ENCODE measurements at regions not wholly inside any gene's neighbourhood (a gene's known extent, or its start where the extent isn't known, plus 50 kb on each side); places are given as distances from the start of the nearest gene placed in this dataset.

- no peak for DNase-seq (ENCODE audit: low read depth)
Measured at GRCh38 chr21:25024639-25025038, 582.6 kb downstream of the MRPL39 start.

GRCh38 chr21:25005388-25005787, 601.9 kb downstream of the MRPL39 start:
- DNase-seq (ENCODE audit: low read depth) = no peak

DNA sequence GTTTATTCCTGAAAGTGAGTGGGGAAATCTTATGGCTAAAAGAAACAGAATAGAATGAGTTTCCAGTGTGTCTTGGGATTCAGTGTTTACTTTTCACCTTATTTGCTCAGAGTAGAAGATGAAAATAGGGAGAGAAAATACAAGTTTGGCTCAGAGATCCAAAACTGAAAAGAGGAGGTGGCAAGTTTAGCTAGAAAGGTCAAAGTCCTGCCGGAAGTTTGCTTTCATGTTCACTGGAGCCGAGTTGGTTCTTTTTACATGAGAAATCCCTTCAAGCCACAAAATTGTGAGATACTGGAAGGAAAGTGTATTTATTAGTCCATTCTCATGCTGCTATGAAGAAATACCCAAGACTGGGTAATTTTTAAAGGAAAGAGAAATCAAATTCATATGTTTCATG, 604.6 kb downstream of the MRPL39 start:
- no peak for DNase-seq (ENCODE audit: low read depth)

GRCh38 chr21:24995216-24995615, 612.1 kb downstream of the MRPL39 start:
- no peak for DNase-seq (ENCODE audit: low read depth)

- DNase-seq (ENCODE audit: low read depth) = no peak
Measured at GRCh38 chr21:24994717-24995116, 612.6 kb downstream of the MRPL39 start.

- no peak for DNase-seq (ENCODE audit: low read depth)
Measured at GRCh38 chr21:24989516-24989915, 617.8 kb downstream of the MRPL39 start.

- DNase-seq (ENCODE audit: low read depth) = no peak
Measured at GRCh38 chr21:24988941-24989340, 618.3 kb downstream of the MRPL39 start.

- no peak for DNase-seq (ENCODE audit: low read depth)
Measured at GRCh38 chr21:24976238-24976637, 631.0 kb downstream of the MRPL39 start.

DNA sequence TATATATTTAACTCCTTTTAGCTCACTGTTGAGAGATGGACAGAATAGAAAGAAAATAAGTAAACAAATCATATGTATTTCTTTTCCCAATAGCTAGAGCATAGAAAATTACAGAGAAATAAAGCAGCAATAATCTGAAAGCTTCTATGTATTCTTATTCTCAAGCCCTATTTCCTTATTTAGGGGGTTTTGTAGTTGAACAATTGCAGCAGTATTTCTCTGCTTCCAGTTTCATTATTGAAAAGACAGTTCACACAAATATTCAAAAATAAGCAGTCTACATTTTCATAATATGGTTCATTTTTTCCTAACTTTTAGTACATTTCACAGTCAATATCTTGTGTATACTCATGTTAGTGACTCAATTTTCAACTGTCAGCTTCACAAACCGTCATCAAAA, 638.2 kb downstream of the MRPL39 start:
- DNase-seq (ENCODE audit: low read depth) = no peak

DNA sequence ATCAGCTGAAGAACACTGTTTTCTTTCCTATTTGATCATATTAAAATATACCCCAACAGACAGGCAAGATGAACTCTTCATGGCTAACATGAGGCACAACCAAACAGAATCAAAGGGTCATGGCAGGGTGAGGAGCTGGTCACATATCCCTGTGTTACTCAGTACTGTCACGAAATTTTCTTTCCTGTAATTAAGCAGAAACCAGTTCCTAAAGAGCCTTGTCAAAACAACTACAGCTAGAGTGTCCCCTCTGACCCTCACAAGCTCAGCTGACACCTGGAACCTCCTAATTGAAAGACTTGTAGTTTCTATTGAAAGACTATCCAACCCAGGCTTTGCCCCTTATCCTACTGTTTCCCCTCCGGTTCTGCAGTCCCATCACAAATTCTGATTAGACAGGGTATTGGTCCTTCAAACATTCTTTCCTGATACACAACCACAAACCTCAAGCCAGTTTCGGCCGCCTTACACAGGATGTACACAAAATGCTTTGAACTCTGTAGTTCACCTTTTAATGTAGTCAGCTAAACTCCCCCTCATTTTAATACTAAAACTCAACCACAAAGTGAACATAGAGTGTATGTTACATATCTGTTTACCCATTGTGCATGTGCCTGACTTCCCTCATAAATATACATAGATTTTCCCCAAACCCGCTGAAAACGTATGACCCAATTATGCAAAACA, 651.9 kb downstream of the MRPL39 start:
- DNase-seq (ENCODE audit: low read depth) = no peak

- no peak for DNase-seq (ENCODE audit: low read depth)
Measured at GRCh38 chr21:24948186-24948585, 659.1 kb downstream of the MRPL39 start.

DNA sequence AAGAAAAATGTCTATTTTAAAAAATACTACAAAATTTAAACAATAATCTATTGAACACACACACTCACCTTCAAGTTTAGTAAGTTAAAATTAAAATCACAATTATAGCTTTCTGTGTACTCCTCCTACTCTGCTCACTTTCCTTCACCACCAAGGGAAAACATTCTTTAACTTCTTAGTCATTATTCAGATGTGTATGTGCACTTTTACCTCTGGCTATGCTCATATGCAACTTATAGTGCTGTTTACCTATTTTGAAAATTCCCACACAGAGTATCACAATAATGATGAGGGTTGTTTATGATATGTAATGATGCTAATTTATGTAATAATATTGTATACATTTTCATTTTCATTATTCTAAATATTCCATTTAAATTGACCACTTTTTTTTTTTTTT, 661.4 kb downstream of the MRPL39 start:
- DNase-seq (ENCODE audit: low read depth) = no peak

- no peak for DNase-seq (ENCODE audit: low read depth)
Measured at GRCh38 chr21:24941316-24942185, 665.7 kb downstream of the MRPL39 start.

DNA sequence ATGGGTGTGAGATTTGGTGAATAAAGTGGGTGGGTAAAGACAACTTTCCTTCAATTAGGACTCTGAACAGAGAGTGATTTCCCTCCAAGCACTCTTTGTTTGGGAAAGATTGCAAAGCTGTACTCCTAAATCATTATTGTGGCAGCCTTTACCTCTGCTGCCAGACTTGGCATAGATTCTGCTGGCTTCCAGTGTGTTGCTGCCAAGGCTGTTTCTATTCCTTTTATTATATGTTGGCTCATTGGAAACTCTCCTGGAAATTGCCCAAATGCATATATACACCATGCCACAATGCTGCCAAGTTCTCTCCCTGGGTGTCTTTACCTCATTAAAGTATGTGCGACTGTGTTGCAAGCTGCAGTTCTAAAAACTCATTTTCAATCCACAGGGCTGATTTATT, 668.0 kb downstream of the MRPL39 start:
- no peak for DNase-seq (ENCODE audit: low read depth)

GRCh38 chr21:24938573-24938972, 668.7 kb downstream of the MRPL39 start:
- DNase-seq (ENCODE audit: low read depth) = no peak

DNA sequence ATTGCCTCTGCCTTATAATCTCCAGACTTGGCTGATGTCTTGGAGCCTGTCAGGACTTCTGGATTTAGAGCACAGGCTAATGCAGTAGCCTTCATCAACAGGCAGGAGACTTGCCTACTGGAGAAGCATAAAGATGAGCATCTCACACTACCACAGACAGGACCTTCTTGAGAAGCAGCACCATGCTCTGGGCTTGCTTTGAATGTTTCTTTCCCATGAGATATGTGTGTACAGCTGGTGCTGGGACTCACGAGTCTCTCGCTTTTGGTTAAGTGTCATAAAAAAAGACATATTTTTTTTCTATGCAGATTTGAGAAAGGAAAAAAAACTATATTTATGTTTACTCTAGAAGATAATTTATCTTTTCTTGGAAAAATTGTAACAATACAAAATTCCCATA, 671.3 kb downstream of the MRPL39 start:
- no peak for DNase-seq (ENCODE audit: low read depth)

- no peak for DNase-seq (ENCODE audit: low read depth)
Measured at GRCh38 chr21:24910591-24910990, 696.7 kb downstream of the MRPL39 start.

- no peak for DNase-seq (ENCODE audit: low read depth)
Measured at GRCh38 chr21:24903994-24904635, 703.2 kb downstream of the MRPL39 start.

- no peak for DNase-seq (ENCODE audit: low read depth)
Measured at GRCh38 chr21:24899138-24899537, 708.1 kb downstream of the MRPL39 start.

DNA sequence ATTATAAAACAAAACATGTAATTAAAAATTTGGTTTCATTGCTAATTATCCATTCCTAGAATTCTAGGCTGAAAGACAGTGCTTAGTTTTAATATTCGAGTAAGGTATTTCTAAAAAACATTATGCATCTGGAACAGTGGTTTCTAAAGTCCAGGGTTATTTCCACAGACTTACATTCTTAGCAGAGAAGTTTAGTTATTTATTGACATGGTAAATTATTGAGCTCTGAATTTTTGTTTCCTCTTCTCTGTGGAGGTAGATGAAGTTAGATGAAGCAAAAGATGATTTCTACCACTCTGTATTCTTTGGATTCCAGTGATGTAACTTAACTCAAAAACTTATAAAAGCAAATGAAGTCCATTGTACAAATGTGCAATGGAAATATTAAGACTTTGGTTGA, 709.4 kb downstream of the MRPL39 start:
- DNase-seq (ENCODE audit: low read depth) = no peak

- DNase-seq (ENCODE audit: low read depth) = no peak
Measured at GRCh38 chr21:24896735-24897124, 710.6 kb downstream of the MRPL39 start.

DNA sequence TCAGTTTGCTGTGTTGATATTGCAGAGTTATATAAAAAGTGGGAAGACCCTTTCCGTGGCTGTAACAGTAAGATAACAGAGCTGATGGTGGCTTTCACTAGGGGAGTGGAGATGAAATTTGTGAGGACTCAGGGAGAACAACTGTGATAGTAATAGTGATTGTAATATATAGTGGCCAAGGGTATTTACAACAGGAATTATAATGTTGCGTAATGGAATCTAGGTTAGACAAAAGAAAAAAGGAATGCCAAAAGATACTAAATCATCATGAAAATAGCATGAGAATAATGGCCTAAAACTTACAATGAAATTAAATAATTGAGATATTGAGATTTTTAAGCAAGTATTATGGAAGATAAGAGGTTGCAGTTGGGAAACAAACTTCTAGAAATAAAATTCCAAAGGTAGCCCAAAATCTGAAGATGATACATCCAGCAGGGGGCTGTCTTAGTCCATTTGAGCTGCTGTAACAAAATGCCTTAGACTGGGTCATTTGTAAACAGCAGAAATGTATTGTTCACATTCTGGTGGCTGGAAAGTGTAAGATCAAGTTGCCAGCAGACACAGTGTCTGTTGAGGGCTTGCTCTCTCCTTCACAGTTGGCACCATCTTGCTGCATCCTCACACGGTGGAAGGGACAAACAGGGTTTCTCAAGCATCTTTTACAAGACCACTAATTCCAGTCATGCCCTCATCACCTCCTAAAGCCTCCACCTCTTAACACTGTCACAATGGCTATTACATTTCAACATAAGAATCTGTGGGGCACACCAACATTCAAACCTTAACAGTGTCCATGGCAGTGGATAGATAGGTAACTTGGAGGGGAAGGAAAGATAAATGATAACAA, 711.2 kb downstream of the MRPL39 start:
- DNase-seq (ENCODE audit: low read depth) = no peak
